ENCODE measurements at regions not wholly inside any gene's neighbourhood (a gene's known extent, or its start where the extent isn't known, plus 50 kb on each side); places are given as distances from the start of the nearest gene placed in this dataset.

GRCh38 chr2:41414486-41415230 lies 633.2 kb upstream of the PKDCC start:
- DNase-seq, result peak; percentile 77

- no peak for DNase-seq
Measured at GRCh38 chr2:41417511-41417910, 630.3 kb upstream of the PKDCC start.

GRCh38 chr2:41420219-41420618 lies 627.6 kb upstream of the PKDCC start:
- DNase-seq, result no peak

GRCh38 chr2:41420872-41421271 lies 626.9 kb upstream of the PKDCC start:
- DNase-seq, result no peak

- DNase-seq, result peak; percentile 90
Measured at GRCh38 chr2:41431756-41432155, 616.1 kb upstream of the PKDCC start.

- DNase-seq, result no peak
Measured at GRCh38 chr2:41432459-41432858, 615.4 kb upstream of the PKDCC start.

GRCh38 chr2:41434991-41435390 lies 612.8 kb upstream of the PKDCC start:
- DNase-seq, result no peak

- DNase-seq, result no peak
Measured at GRCh38 chr2:41441958-41442357, 605.9 kb upstream of the PKDCC start.

- DNase-seq, result no peak
Measured at GRCh38 chr2:41445865-41446264, 602.0 kb upstream of the PKDCC start.

- DNase-seq, result no peak
Measured at GRCh38 chr2:41446266-41446665, 601.6 kb upstream of the PKDCC start.

GRCh38 chr2:41448221-41448620 lies 599.6 kb upstream of the PKDCC start:
- DNase-seq, result no peak

- no peak for DNase-seq
Measured at GRCh38 chr2:41457026-41457425, 590.8 kb upstream of the PKDCC start.

- no peak for DNase-seq
Measured at GRCh38 chr2:41460661-41461060, 587.2 kb upstream of the PKDCC start.

GRCh38 chr2:41464395-41464794 lies 583.4 kb upstream of the PKDCC start:
- no peak for DNase-seq

- DNase-seq, result peak; percentile 3
Measured at GRCh38 chr2:41475959-41476358, 571.9 kb upstream of the PKDCC start.

GRCh38 chr2:41482659-41483058 lies 565.2 kb upstream of the PKDCC start:
- DNase-seq, result no peak

- no peak for DNase-seq
Measured at GRCh38 chr2:41483226-41483625, 564.6 kb upstream of the PKDCC start.

- DNase-seq, result no peak
Measured at GRCh38 chr2:41483982-41484857, 563.6 kb upstream of the PKDCC start.

GRCh38 chr2:41484858-41485234 lies 563.0 kb upstream of the PKDCC start:
- DNase-seq, result no peak

- DNase-seq, result no peak
Measured at GRCh38 chr2:41486948-41487347, 560.9 kb upstream of the PKDCC start.

GRCh38 chr2:41488888-41489287 lies 558.9 kb upstream of the PKDCC start:
- no peak for DNase-seq

GRCh38 chr2:41489638-41490037 lies 558.2 kb upstream of the PKDCC start:
- no peak for DNase-seq

GRCh38 chr2:41495050-41495449 lies 552.8 kb upstream of the PKDCC start:
- DNase-seq, result no peak

GRCh38 chr2:41496908-41497307 lies 550.9 kb upstream of the PKDCC start:
- DNase-seq, result no peak
